ENCODE measurements at regions not wholly inside any gene's neighbourhood (a gene's known extent, or its start where the extent isn't known, plus 50 kb on each side); places are given as distances from the start of the nearest gene placed in this dataset.

GRCh38 chr3:66581256-66581655, 80.4 kb upstream of the LRIG1 start:
- Histone ChIP-seq H3K36me3 (no peaks in the 10 kb centered on the region), H3K4me1 (no peaks in the 10 kb centered on the region), H3K27ac (no peak overlapping the region), H3K27me3 (no peaks in the 10 kb centered on the region), H3K4me3 (no peak overlapping the region), H3K9me3 (no peaks in the 10 kb centered on the region)
- no peak for DNase-seq
- TF ChIP-seq CTCF (IDR thresholded peaks at IDR 0.05 in 4 of 5, conservative IDR thresholded peaks at IDR 0.05 in 1 of 5) (no peak), POLR2A (IDR thresholded peaks at IDR 0.05) (no peak)
- no peak for ATAC-seq
- in situ Hi-C loops (cut with MboI; ENCODE audit: low sequenced_read_pairs in 4 of 4) = no loop called here
- intact Hi-C loops (cut with DNase I; ENCODE audit: low total_unique reads) = no loop called here

DNA sequence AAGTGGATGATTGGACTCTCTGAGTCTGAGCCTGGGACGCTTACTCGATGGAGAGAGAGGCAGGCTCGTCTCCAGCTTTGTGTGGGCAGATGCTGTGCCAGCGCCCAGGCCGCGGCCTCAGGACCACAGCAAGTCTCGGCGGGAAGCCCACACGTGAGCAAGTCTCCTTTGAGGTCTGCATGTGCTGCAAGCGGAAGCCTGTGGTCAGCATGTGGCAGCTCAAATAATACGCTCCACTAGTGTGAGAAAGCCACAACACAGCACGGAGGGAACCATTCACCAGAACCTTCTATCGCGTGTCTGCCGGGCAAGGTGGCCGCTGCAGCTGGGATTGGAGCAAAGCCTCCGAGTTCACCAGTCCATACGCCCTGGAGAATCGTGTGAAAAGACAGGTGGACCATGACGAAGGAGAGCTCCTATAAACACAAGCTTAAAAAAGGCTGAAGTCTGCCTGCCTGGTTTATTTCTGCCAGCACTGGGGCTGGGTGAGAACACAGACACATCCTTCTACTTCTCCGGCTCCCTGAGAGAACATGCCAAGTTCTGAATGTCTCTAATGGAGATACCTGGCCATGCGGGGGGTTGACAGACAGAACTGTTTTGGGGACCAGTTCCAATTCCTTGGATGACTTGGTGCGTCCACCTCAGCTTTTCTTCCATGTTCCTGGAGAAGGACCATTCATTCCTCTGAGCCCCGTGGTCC, 82.0 kb upstream of the LRIG1 start:
- TF ChIP-seq POLR2A (IDR thresholded peaks at IDR 0.05) (no peak), CTCF (IDR thresholded peaks at IDR 0.05 in 4 of 5, conservative IDR thresholded peaks at IDR 0.05 in 1 of 5) (no peak)
- no peak for DNase-seq
- H3K27ac ChIP-seq = no peak overlapping the region

DNA sequence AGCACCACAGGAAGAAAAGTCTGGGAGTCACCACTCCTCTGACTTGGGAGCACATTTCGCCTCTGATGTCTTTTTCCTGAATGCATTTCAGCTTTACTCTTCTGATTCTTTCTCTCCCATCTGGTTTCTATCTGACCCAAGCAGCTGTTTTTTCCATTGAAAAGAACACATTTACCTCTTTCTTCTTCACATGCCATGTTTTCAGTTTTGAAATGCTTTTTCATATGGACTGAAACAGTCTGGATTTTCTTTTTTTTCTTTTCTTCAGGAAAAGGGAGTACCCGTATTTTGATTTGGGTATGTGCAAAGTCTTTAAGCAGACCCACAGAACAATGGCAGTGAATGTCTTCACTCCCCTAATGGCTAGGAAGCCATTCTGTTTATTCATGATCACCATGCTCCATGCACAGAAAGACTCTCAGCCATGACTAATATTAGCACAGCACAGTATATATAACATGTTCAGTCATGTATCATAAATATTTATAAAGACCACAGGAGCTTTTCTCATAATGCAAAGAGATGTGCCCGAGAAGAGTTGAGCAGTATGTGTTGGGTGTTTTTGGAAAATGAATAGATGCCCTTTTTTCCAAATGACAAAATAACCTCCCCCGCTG, 82.7 kb upstream of the LRIG1 start:
- in situ Hi-C loops (cut with MboI; ENCODE audit: low sequenced_read_pairs in 4 of 4) (no loop called here), intact Hi-C loops (cut with DNase I; ENCODE audit: low total_unique reads) (no loop called here)
- H3K4me3 ChIP-seq = no peak overlapping the region
- H3K27me3 ChIP-seq = no peaks in the 10 kb centered on the region
- TF ChIP-seq POLR2A (IDR thresholded peaks at IDR 0.05) (no peak), CTCF (IDR thresholded peaks at IDR 0.05 in 4 of 5, conservative IDR thresholded peaks at IDR 0.05 in 1 of 5) (no peak)
- H3K4me1 ChIP-seq = no peaks in the 10 kb centered on the region
- no peak for DNase-seq
- H3K36me3 ChIP-seq = no peaks in the 10 kb centered on the region
- no peak for ATAC-seq
- no peak overlapping the region for H3K27ac ChIP-seq
- H3K9me3 ChIP-seq = no peaks in the 10 kb centered on the region

More for the DNA sequence above, 82.0 kb upstream of the LRIG1 start:
- no peaks in the 10 kb centered on the region for H3K4me1 ChIP-seq
- ATAC-seq = peak in 1 of 2 donors; percentile 24
- H3K27me3 ChIP-seq = no peaks in the 10 kb centered on the region
- no peaks in the 10 kb centered on the region for H3K9me3 ChIP-seq
- H3K4me3 ChIP-seq = no peak overlapping the region
- in situ Hi-C loops (cut with MboI; ENCODE audit: low sequenced_read_pairs in 4 of 4) (no loop called here), intact Hi-C loops (cut with DNase I; ENCODE audit: low total_unique reads) (no loop called here)
- no peaks in the 10 kb centered on the region for H3K36me3 ChIP-seq

DNA sequence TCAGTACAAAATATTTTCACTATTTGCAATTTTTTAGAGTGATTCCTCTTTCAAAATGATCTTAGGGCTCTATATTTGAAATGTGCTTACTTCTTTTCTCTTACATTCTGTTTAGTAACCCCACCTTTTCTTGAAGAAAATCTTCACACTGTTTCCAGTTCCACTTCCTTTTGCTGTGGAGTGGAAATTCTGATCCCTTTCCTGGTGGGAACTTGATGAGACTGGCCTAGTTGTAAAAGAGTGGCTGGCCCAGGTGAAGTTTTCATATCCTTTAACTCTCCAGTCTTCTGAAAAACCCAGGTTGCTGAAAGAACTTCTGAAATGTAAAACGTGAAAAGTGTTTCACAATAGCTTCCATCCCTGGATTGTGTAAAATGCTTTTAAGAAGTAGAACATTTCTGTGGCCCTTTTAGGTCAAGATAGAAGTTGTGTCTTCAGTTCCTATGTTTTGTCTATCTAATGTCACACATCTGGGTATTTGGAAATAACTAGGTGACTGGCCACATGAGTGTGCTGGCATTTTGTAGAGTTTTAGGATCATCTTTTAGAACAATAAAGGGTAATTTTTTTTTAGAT, 84.8 kb upstream of the LRIG1 start:
- Histone ChIP-seq H3K4me3 (no peak overlapping the region), H3K4me1 (no peaks in the 10 kb centered on the region)

More for the DNA sequence above, 84.8 kb upstream of the LRIG1 start:
- no peak for DNase-seq
- Histone ChIP-seq H3K27me3 (no peaks in the 10 kb centered on the region), H3K9me3 (no peaks in the 10 kb centered on the region), H3K27ac (no peak overlapping the region), H3K36me3 (no peaks in the 10 kb centered on the region)
- intact Hi-C loops (cut with DNase I; ENCODE audit: low total_unique reads) = no loop called here
- no peak for ATAC-seq
- no peak for TF ChIP-seq CTCF (IDR thresholded peaks at IDR 0.05 in 4 of 5, conservative IDR thresholded peaks at IDR 0.05 in 1 of 5)
- no peak for TF ChIP-seq POLR2A (IDR thresholded peaks at IDR 0.05)
- in situ Hi-C loops (cut with MboI; ENCODE audit: low sequenced_read_pairs in 4 of 4) = no loop called here

Data from gastrocnemius medialis (tissue), 4 donors.